GM19025 (cell line): ENCODE measurements at regions not wholly inside any gene's neighbourhood (a gene's known extent, or its start where the extent isn't known, plus 50 kb on each side); places are given as distances from the start of the nearest gene placed in this dataset.
"Not testable (repeated sequence)": the region's sequence is repeated elsewhere in the genome, so short reads cannot be mapped to it uniquely, and the experiment has no call there.

Experiments used
- ATAC-seq: cut with Tn5 transposase; IDR thresholded peaks from one replicate; pipeline ENCODE4 v1.9.1; 2021; ENCODE audit warnings: mild to moderate bottlenecking, low read depth, moderate library complexity; ENCODE audit not compliant: unreplicated experiment

GRCh38 chr13:34381228-34381627 lies 560.8 kb upstream of the NBEA start:
- no peak for ATAC-seq

- no peak for ATAC-seq
Observed at GRCh38 chr13:34383728-34384127, 558.3 kb upstream of the NBEA start.

- ATAC-seq, result not testable (repeated sequence)
Observed at GRCh38 chr13:34386229-34386628, 555.8 kb upstream of the NBEA start.

DNA sequence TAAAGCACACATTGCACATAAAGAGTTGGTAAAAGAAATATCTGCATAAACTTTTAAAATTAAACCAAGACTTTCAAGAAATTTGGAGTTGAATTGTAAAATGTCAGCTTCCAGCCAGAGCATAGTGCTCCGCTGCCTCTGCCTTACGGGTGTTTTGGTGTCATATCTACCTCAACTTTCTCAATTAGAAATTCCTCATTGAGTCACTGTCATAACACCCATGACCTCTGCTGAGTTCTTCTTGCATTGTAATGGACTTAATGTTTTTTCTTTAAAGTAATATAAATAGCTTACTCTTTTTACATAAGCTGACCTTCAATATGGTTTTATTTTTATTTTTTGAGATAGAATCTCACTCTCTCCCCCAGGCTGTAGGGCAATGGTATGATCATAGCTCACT lies 551.0 kb upstream of the NBEA start:
- no peak for ATAC-seq

GRCh38 chr13:34401696-34402095 lies 540.4 kb upstream of the NBEA start:
- no peak for ATAC-seq

- no peak for ATAC-seq
Observed at GRCh38 chr13:34405410-34406181, 536.5 kb upstream of the NBEA start.

DNA sequence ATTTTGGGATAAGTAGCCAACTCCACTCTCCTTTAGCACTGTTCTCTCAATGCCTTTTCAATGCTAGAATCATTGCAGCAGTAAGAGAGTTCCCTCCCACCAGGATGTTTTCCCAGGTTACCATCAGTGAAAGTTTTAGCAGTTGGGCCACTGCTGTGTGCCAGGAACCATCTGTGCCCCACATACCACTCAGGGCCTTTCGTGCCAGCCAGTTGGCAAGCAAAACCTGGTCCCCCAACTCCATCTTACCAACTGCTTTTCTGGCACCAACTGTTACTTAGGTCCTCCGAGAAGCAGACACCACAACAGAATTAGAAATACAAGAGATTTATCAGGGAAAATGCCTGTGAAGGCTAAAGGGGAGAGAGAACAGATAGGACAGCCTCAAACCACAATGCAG lies 533.4 kb upstream of the NBEA start:
- ATAC-seq, result no peak

DNA sequence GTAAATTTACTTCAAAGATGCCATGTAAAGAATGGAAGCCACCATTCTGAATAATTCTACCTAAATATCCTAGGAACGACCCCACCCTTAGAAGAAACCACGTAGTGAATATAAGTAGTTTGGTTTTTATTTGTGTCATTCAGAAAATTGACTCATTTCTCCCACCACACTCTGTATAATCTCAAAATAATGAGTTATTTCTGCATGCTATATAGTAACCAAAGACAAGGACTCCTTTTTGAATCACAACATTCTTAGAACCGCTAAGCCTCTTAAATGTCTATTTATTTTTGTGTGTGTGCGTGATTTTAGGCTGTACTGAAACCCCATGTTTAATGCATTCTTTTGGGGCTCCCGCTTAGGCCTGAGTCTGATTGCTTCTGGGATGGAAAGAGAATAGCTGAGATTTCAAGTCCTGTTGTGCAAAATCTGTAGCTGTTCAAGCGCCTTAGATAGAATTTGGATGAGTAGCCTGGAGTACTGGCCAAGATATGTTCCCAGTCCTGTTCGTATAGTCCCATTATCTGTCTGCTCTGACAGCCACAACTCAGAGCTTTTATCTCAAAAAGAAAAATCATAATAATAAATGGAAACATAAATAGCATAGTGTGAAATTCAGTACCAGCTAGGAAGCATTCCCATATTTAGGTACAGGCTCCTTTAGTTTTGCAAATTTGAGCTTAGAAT lies 532.4 kb upstream of the NBEA start:
- ATAC-seq, result no peak

GRCh38 chr13:34410678-34411077 lies 531.4 kb upstream of the NBEA start:
- no peak for ATAC-seq

DNA sequence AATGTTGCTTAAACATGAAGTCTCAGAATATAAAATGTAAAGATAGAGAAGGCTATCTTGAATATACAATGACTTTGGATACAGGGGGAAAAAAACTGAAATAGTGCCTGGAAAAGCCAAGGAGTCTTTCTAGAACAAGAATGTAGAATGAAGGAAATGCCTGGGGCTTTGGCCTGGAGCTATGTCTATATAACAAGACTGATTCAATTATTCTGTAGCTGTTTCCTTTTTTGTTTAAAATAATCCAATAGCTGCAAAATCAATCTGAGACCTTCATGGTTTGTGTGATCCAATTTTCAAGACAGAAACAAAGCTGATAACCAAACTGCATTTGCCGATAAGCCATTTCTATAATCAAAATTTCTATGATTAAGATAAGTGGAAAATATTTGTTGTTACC lies 530.9 kb upstream of the NBEA start:
- no peak for ATAC-seq

GRCh38 chr13:34411894-34412293 lies 530.2 kb upstream of the NBEA start:
- ATAC-seq, result no peak

GRCh38 chr13:34412295-34412694 lies 529.8 kb upstream of the NBEA start:
- ATAC-seq, result no peak

GRCh38 chr13:34412817-34413375 lies 529.2 kb upstream of the NBEA start:
- no peak for ATAC-seq

GRCh38 chr13:34413538-34414210 lies 528.4 kb upstream of the NBEA start:
- no peak for ATAC-seq

DNA sequence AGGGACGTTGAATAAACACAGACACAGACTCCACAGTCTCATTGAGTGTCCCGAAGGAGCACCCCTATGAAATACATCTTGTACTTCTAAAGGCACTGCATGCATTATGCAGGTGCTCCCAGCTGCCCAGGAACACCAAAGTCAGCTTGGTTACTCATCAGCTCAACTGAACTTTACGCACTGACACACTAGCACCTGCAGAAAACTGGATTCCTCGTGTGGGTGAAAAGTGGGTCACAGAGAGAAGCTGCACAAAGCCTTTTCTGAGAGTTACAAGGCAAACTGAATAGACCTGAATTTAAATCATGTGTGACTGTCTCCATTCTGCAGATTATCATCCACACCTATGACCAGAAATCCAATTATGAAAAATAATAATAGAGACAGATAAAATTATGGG lies 527.5 kb upstream of the NBEA start:
- no peak for ATAC-seq

GRCh38 chr13:34416971-34417380 lies 525.1 kb upstream of the NBEA start:
- ATAC-seq, result no peak

DNA sequence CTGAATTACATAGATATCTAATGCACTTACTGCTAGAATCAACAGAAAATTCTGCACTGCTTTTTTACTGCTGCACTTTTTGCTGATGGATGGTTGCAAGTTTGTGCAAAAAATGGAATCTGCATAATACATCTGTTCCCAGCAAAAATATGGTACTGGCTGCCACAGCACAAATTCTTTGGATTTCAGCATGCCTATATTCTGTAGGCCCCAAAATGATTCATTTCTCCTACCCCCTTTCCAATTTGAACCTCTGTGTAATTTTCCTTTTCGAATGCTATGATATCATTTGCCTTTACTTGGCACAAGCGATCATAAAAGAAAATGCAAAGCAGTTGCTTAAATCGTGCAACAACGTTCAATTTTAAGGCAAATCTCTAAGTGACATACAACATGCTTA lies 524.2 kb upstream of the NBEA start:
- no peak for ATAC-seq

DNA sequence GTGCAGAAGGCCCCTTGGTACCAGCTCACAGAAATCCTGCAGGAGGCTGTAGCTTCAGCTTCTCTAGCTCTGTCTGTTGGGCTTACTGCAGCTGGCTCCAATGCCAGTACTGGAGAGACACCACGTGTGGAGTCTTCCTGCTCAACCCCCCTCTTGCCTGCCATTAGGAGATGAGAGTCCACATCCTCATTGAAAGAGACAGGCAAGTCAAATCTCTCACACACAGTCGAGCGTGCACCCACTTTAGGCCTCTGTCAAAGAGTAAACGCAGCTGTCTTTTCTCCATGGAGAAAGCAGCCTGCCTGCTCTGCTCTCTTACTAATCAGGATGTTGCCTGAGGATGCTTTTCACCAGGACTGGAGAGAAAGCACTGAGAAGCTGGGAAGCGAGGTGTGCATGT lies 523.0 kb upstream of the NBEA start:
- ATAC-seq, result no peak

GRCh38 chr13:34419755-34420154 lies 522.3 kb upstream of the NBEA start:
- no peak for ATAC-seq

GRCh38 chr13:34420702-34421346 lies 521.2 kb upstream of the NBEA start:
- ATAC-seq, result no peak

- no peak for ATAC-seq
Observed at GRCh38 chr13:34421347-34421719, 520.7 kb upstream of the NBEA start.
